B cell (primary cell): ENCODE measurements at regions not wholly inside any gene's neighbourhood (a gene's known extent, or its start where the extent isn't known, plus 50 kb on each side); places are given as distances from the start of the nearest gene placed in this dataset.

ENCODE experiments used
- ATAC-seq: fragments of 200-7000 bp; cut with Tn5 transposase; one replicate; pipeline ENCODE4 v1.10.0; 2021; ENCODE audit warnings: low read depth, mild to moderate bottlenecking, moderate number of reproducible peaks, moderate library complexity
- CTCF ChIA-PET: fragments of 350-600 bp; sonication (Branson Sonifier 250); formaldehyde crosslinking; loops from one replicate; lab custom pipeline; 2021; ENCODE audit warnings: antibody characterized with exemption, inconsistent platforms; lab: Charles Lee
- POLR2A ChIA-PET: fragments of 350-600 bp; sonication (Branson Sonifier 250); formaldehyde crosslinking; loops from one replicate; lab custom pipeline; 2021; ENCODE audit warnings: antibody characterized with exemption; lab: Charles Lee
- DNase-seq: peaks from one replicate; pipeline ENCODE4 v3.0.0; 2013
- H2AFZ ChIP-seq: 2 replicates; pipeline ENCODE4 v1.6.1; 2012; ENCODE audit warnings: mild to moderate bottlenecking, low read depth, low read length; ENCODE audit not compliant: insufficient read depth, poor library complexity, severe bottlenecking
- H3K27ac ChIP-seq, 2 donors: 1 replicate in 1 of 2; 2 replicates in 1 of 2; pipeline ENCODE4 v1.5.1; 2012 to 2013; ENCODE audit warnings: low read length in 2 of 2, mild to moderate bottlenecking in 2 of 2, moderate library complexity in 1 of 2
- H3K27me3 ChIP-seq, 4 experiments: fragments of 200-600 bp in 1 of 4; sonication (generic) in 1 of 4; replicated peaks in 1 of 4; 1 replicate in 2 of 4; 2 replicates in 2 of 4; pipeline versions ENCODE4 v1.6.1 to v1.7.0; 2013 to 2016; ENCODE audit warnings: low read length in 3 of 4, mild to moderate bottlenecking in 2 of 4, mixed read lengths in 1 of 4, moderate library complexity in 1 of 4; ENCODE audit not compliant: insufficient read depth in 4 of 4, control insufficient read depth in 3 of 4; ENCODE audit errors: control extremely low read depth in 1 of 4
- H3K36me3 ChIP-seq, 2 experiments: replicated peaks in 1 of 2; 1 replicate in 1 of 2; 2 replicates in 1 of 2; pipeline versions ENCODE4 v1.6.1 to v1.7.1; 2013; ENCODE audit warnings: low read length in 1 of 2; ENCODE audit not compliant: insufficient read depth in 2 of 2, control insufficient read depth in 1 of 2; ENCODE audit errors: control extremely low read depth in 1 of 2, extremely low read depth in 1 of 2
- H3K4me1 ChIP-seq, 2 donors: fragments of 200-600 bp in 1 of 2; sonication (generic) in 1 of 2; 1 replicate in 1 of 2; 2 replicates in 1 of 2; pipeline versions ENCODE4 v1.5.1 to v1.6.1; 2013 to 2017; ENCODE audit warnings: low read length in 2 of 2; ENCODE audit not compliant: control insufficient read depth in 2 of 2, insufficient read depth in 2 of 2
- H3K4me2 ChIP-seq: replicated peaks from 2 replicates; pipeline ENCODE3; 2012; ENCODE audit warnings: mild to moderate bottlenecking, low read depth, low read length; ENCODE audit not compliant: poor library complexity, severe bottlenecking
- H3K4me3 ChIP-seq, 5 experiments: fragments of 200-600 bp in 1 of 5; sonication (generic) in 1 of 5; 1 replicate in 3 of 5; 2 replicates in 2 of 5; pipeline versions ENCODE4 v1.5.1 to v1.7.0; 2011 to 2016; ENCODE audit warnings: low read length in 4 of 5, mild to moderate bottlenecking in 4 of 5, low read depth in 2 of 5, control low read depth in 1 of 5, moderate library complexity in 1 of 5; ENCODE audit not compliant: insufficient read depth in 1 of 5; ENCODE audit errors: control extremely low read depth in 1 of 5, extremely low read depth in 1 of 5
- H3K79me2 ChIP-seq: fragments of 200-600 bp; sonication (generic); one replicate; pipeline ENCODE4 v1.6.0; 2016; ENCODE audit warnings: low read length; ENCODE audit not compliant: control insufficient read depth, insufficient read depth
- H3K9ac ChIP-seq: fragments of 200-600 bp; sonication (generic); 2 replicates; pipeline ENCODE4 v1.6.1; 2017; ENCODE audit warnings: mild to moderate bottlenecking, low read length, moderate library complexity
- H3K9me3 ChIP-seq, 3 donors: one replicate each; pipeline versions ENCODE4 v1.6.1 to v1.7.1; 2013; ENCODE audit warnings: low read length in 2 of 3; ENCODE audit not compliant: control insufficient read depth in 2 of 3, insufficient read depth in 1 of 3; ENCODE audit errors: control extremely low read depth in 1 of 3
- H4K20me1 ChIP-seq: 2 replicates; pipeline ENCODE4 v1.6.0; 2012; ENCODE audit warnings: mild to moderate bottlenecking, low read length; ENCODE audit not compliant: insufficient read depth, control insufficient read depth, poor library complexity, severe bottlenecking
- H3K27ac Mint-ChIP-seq: one replicate; pipeline ENCODE4 v1.8.0; 2021; ENCODE audit warnings: mixed read lengths
- H3K27me3 Mint-ChIP-seq: one replicate; pipeline ENCODE4 v1.8.0; 2021; ENCODE audit warnings: mixed read lengths
- H3K4me1 Mint-ChIP-seq: one replicate; pipeline ENCODE4 v1.8.0; 2021; ENCODE audit warnings: mixed read lengths
- H3K4me3 Mint-ChIP-seq: one replicate; pipeline ENCODE4 v1.8.0; 2021; ENCODE audit warnings: mixed read lengths
- H3K9me3 Mint-ChIP-seq: one replicate; pipeline ENCODE4 v1.8.0; 2022; ENCODE audit warnings: mixed read lengths; ENCODE audit not compliant: insufficient read depth
- CTCF ChIP-seq: fragments of 200-600 bp; IDR thresholded peaks from one replicate; pipeline ENCODE4 v1.8.0; 2022; ENCODE audit warnings: antibody characterized with exemption, mild to moderate bottlenecking
- EZH2 ChIP-seq: IDR thresholded peaks from 2 replicates; pipeline ENCODE4 v1.6.1; 2012; ENCODE audit warnings: borderline replicate concordance, low read depth, mild to moderate bottlenecking, moderate library complexity, low read length; ENCODE audit not compliant: insufficient read depth, poor library complexity, severe bottlenecking
- WGBS: methylation state at CpG from one replicate; pipeline ENCODE4 v1.1.5; 2013; ENCODE audit warnings: missing lambda C conversion rate; ENCODE audit not compliant: insufficient coverage; 5-methylcytosine and 5-hydroxymethylcytosine counted together
- intact Hi-C: fragments of 100-400 bp; cut with micrococcal nuclease; formaldehyde crosslinking; loops from one replicate; pipeline ENCODE4 v1.10.0; 2022

GRCh38 chrX:35357656-35358055, 415.1 kb downstream of the FAM47B start:
- H3K27me3 ChIP-seq, result no peaks in the 10 kb centered on the region
- intact Hi-C loops, result no loop called here
- H3K27me3 Mint-ChIP-seq, result no peaks in the 10 kb centered on the region
- POLR2A ChIA-PET, result no interaction called here
- no peaks in the 10 kb centered on the region for H3K79me2 ChIP-seq
- no peaks in the 10 kb centered on the region for H3K4me1 Mint-ChIP-seq
- no peak overlapping the region for H3K27ac Mint-ChIP-seq
- TF ChIP-seq CTCF (no peak), EZH2 (no peak)
- CTCF ChIA-PET, result no interaction called here
- ATAC-seq (no peak), DNase-seq (no peak)
- no peaks in the 10 kb centered on the region for H3K36me3 ChIP-seq
- no peak overlapping the region for H3K4me3 ChIP-seq
- peaks cover 0 to 9% (median 0%) of the 10 kb centered on the region in 3 donors for H3K9me3 ChIP-seq
- no peak overlapping the region for H3K4me2 ChIP-seq
- H4K20me1 ChIP-seq, result no peaks in the 10 kb centered on the region
- H3K9me3 Mint-ChIP-seq, result peaks cover 2% of the 10 kb centered on the region
- no peak overlapping the region for H3K4me3 Mint-ChIP-seq
- WGBS, result no CpG with 5 or more reads among the region's 3 CpGs
- no peak overlapping the region for H3K27ac ChIP-seq
- no peak overlapping the region for H2AFZ ChIP-seq
- no peak overlapping the region for H3K9ac ChIP-seq
- no peaks in the 10 kb centered on the region for H3K4me1 ChIP-seq

GRCh38 chrX:35362866-35363265, 420.3 kb downstream of the FAM47B start:
- WGBS, result no CpG with 5 or more reads among the region's 4 CpGs
- H3K27ac Mint-ChIP-seq, result no peak overlapping the region
- intact Hi-C loops, result no loop called here

More at GRCh38 chrX:35362866-35363265, 420.3 kb downstream of the FAM47B start:
- DNase-seq, result no peak
- Histone ChIP-seq H3K9ac (no peak overlapping the region), H3K79me2 (no peaks in the 10 kb centered on the region), H3K4me2 (no peak overlapping the region), H3K36me3 (no peaks in the 10 kb centered on the region), H3K27me3 (no peaks in the 10 kb centered on the region), H3K4me3 (no peak overlapping the region), H3K4me1 (no peaks in the 10 kb centered on the region), H4K20me1 (no peaks in the 10 kb centered on the region), H2AFZ (no peak overlapping the region), H3K27ac (no peak overlapping the region), H3K9me3 (peaks cover 0 to 9% (median 0%) of the 10 kb centered on the region in 3 donors)
- Mint-ChIP-seq H3K27me3 (no peaks in the 10 kb centered on the region), H3K4me1 (no peaks in the 10 kb centered on the region), H3K9me3 (no peaks in the 10 kb centered on the region), H3K4me3 (no peak overlapping the region)
- POLR2A ChIA-PET, result no interaction called here
- ATAC-seq, result no peak
- TF ChIP-seq EZH2 (no peak), CTCF (no peak)
- CTCF ChIA-PET, result no interaction called here
